GM18909 (cell line): ENCODE measurements at regions not wholly inside any gene's neighbourhood (a gene's known extent, or its start where the extent isn't known, plus 50 kb on each side); places are given as distances from the start of the nearest gene placed in this dataset.

ENCODE experiments used
- ATAC-seq: cut with Tn5 transposase; IDR thresholded peaks from one replicate; pipeline ENCODE4 v1.9.1; 2021; ENCODE audit warnings: mild to moderate bottlenecking; ENCODE audit not compliant: unreplicated experiment, poor library complexity

DNA sequence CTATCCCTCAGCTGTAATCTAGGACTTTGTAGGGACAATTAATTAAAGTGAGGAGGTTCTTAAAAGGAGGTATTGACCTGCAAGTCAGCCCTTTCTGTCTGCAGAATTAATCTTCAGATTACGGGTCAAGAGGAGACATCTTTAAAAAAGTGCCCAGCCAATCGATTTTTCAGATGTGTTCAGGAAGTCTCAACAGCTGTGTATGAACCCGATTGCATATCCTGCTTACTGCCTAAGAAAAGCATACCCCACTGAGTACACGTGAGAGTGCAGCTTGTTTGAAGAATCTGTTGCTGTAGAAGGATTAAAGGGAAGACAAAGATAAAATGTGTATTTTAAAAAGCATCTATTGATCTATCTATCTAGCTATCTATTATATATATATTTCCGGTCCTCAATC is 1194.5 kb downstream of the UQCRFS1 start:
- no peak for ATAC-seq

- ATAC-seq = no peak
Measured at GRCh38 chr19:28014615-28015405, 1198.1 kb downstream of the UQCRFS1 start.

GRCh38 chr19:28012361-28012760 is 1200.6 kb downstream of the UQCRFS1 start:
- no peak for ATAC-seq

DNA sequence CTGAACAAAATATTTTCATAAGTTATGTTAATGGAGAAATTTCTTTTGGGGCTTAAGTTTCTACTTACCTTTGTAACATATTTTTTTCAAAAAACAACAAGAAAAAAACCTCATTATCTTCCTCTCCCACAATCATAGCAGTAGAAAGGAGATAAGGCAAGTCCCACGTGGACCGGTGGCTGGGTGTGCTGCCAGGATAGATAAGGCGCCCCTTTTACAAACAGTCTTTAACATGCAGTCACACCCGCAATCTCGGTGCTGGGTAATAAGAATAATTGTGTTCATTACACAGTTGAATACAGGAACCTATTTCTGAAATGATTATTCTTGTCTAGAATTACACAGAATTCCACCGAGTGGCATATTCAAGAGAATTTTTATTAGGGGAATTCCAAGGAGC is 1202.3 kb downstream of the UQCRFS1 start:
- ATAC-seq = no peak

- no peak for ATAC-seq
Measured at GRCh38 chr19:28009696-28010095, 1203.3 kb downstream of the UQCRFS1 start.

GRCh38 chr19:28008695-28009094 is 1204.3 kb downstream of the UQCRFS1 start:
- ATAC-seq = no peak

- ATAC-seq = no peak
Measured at GRCh38 chr19:28003543-28003942, 1209.4 kb downstream of the UQCRFS1 start.

DNA sequence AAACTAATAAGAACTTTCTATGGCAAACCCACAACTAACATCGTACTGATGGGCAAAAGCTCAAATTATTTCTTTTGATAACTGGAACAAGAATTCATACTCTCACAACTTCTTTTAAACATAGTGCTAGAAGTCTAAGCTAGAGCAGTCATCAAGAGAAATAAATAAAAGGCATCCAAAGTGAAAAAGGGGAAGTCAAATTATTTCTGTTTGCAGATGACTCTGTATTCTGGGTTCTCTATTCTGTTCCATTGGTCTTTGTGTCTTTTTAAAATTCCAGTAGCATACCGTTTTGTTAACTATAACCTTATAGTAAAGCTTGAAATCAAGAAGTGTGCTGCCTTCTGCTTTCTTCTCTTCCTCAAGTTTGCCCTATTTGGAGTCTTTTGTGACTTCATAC is 1215.9 kb downstream of the UQCRFS1 start:
- ATAC-seq = no peak

DNA sequence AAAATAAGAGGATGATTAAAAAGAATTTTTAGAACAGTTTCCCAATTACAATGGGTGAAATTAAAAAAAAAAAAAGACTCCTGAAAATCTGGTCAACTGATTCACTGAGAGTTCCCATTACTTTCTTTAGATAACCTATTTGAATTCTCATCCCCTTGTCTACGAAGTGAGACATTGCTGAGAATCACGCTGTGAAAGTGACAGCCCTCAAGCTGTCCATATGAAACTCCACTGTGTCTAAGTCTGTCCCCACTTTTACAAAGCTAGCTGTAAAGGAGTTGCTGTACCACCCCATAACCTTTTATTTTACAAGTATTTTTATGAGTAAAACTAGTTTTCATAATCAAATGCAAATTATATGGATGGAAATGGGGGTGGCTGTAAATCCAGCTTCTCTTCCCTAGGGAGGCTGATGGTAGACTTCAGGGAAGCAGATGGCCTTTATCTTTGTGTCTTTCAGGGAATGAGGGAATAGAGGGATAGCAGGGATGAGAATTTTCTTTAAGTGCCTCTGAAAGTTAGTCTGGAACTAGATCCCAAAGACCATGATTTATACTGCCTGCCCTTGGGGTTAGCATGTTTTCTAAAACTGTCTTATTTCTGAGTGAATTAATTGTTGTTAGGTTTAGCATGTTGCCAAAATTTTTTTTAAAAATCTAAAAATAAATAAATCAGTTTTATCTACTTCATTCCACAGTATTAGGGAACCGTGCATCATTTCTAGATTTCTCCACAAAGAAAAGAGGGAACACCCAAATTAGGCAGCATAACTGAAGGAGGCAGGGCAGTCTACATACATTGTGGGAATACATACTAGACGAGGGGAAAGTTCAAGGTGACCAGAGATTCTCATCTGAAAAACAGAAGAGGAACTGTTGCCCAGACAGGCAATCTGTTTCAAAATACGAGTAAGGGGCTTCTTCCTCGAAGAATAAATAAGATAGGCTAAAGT is 1219.1 kb downstream of the UQCRFS1 start:
- no peak for ATAC-seq

DNA sequence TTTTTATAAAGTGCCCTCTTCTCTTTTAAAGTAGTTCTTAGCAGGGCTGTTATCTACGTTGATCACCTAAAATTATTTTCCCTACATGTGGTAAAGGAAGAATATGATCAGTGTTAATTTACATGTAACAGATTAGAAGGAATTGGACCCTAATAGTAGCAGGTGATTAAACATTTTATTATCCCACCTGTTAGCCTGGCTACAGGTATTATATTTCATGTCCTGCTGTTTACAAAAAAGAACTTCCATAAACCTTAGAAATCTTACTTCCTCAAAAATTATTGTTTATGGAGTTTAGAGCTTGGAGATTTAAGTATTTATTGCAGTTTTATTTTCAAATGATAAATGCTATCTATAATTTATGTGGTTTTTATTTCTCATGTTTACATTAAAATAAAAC is 1226.7 kb downstream of the UQCRFS1 start:
- no peak for ATAC-seq

GRCh38 chr19:27975419-27976005 is 1237.4 kb downstream of the UQCRFS1 start:
- no peak for ATAC-seq

DNA sequence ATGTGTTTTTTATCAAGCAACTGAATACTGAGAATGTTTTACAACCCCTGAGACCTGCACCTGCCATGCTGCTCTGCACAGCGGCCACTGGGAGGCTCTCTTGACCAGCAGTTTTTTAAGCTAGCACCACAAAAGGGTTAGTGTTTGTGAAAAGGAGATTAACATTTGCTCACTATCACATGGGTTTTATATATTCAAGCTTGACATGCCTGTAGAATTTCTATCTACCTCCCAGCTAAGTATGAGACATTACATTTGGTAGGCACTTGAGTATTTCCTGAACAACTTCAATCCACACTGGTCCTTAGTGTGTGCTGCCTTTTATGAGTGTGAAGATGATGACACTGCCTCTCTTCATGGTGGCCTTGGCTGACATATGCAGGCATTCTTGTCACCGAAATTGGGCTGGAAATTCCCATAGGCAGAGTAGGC is 1238.9 kb downstream of the UQCRFS1 start:
- ATAC-seq = no peak

GRCh38 chr19:27972291-27973040 is 1240.5 kb downstream of the UQCRFS1 start:
- ATAC-seq = no peak

DNA sequence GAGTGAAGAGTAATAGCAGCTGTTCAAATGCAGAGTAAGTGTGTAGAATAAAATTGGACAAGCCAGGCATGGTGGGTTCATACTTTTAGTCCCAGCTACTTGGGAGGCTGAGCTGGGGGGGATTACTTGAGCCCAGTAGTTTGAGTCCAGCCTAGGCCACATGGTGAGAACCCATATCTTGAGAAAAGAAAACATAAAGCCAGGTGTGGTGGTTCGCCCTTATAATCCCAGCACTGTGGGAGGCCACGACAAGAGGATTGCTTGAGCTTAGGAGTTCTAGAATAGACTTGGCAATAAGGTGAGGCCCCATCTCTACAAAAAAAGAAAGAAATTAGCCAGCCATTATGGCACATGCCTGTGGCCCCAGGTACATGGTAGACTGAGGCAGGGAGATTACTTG is 1241.1 kb downstream of the UQCRFS1 start:
- no peak for ATAC-seq

DNA sequence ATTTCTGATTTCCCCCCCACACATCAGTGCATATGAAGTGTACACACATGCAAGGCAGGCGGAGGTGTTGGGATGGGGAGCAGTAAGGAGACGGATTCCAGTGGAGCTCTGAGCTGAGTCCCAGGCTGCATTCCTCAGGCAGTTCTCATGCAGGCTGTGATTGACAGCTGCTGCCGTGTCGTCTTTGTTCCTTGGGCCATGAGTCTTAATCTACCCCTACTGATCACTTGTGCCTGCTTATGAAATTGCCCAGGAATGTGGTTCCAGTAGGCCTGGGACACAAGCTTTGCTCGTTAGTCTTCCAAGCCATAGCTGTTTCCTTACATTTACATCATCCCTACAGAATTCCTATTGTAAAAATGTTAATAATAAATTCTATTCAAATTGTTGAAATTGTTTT is 1241.9 kb downstream of the UQCRFS1 start:
- ATAC-seq = no peak

DNA sequence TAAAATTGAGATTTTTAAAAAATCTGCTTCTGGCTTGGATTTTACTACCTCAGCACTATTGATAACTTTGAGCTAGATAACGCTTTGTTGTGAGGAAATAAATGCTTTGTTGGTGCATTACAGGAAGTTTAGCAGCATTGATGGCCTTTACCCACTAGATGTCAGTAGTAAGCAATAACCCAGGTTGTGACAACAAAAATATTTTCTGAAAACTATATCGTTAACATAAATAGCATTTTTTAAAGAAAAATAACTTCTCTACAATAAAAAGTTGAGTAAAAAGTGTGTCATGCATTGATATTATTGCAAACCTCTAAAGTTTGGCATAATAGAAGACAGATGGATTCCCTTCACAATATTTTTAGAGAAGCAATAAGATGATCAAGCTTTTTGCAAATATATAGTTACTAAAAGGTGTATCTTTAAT is 1246.5 kb downstream of the UQCRFS1 start:
- no peak for ATAC-seq

- no peak for ATAC-seq
Measured at GRCh38 chr19:27964185-27964584, 1248.8 kb downstream of the UQCRFS1 start.

DNA sequence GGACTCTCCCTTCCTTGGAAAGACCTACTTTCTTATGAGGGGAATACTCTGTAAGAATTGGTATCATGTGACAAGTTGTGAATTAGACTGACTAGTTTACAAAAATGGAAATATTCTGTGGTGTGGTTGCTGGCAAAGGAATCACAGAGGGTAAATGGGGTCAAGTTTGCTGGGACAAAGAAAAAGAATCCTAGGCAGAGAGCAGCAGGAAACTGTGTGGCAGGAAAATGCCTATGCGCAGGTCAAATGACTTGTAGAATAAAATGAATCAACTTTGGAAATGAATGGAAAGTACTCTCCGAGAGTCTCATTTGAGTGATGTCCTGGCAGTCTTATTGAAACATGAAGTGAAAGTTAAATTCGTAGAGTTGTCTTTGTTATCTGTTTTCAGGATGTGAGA is 1250.7 kb downstream of the UQCRFS1 start:
- no peak for ATAC-seq

- no peak for ATAC-seq
Measured at GRCh38 chr19:27955485-27956480, 1257.2 kb downstream of the UQCRFS1 start.
